Smooth muscle cell (in vitro differentiated cells): ENCODE measurements at regions not wholly inside any gene's neighbourhood (a gene's known extent, or its start where the extent isn't known, plus 50 kb on each side); places are given as distances from the start of the nearest gene placed in this dataset.

Source experiments
- DNase-seq: peaks from one replicate; lab custom pipeline; 2025; ENCODE audit not compliant: unreplicated experiment; lab: John Stamatoyannopoulos, UW
- H2AFZ ChIP-seq: fragments of 200-600 bp; sonication (generic); 2 replicates; pipeline ENCODE4 v1.6.0; 2016; ENCODE audit warnings: antibody characterized with exemption, low read depth, mild to moderate bottlenecking
- H3F3A ChIP-seq: fragments of 200-600 bp; sonication (generic); 2 replicates; pipeline ENCODE4 v1.6.0; 2017; ENCODE audit warnings: antibody characterized with exemption, low read depth
- H3K27ac ChIP-seq: fragments of 200-600 bp; sonication (generic); 2 replicates; pipeline ENCODE4 v1.5.1; 2016; ENCODE audit warnings: low read depth, mild to moderate bottlenecking
- H3K27me3 ChIP-seq: fragments of 200-600 bp; sonication (generic); 2 replicates; pipeline ENCODE4 v1.6.1; 2016; ENCODE audit warnings: low read depth, mild to moderate bottlenecking
- H3K36me3 ChIP-seq: fragments of 200-600 bp; sonication (generic); 2 replicates; pipeline ENCODE4 v1.5.1; 2016; ENCODE audit warnings: low read depth
- H3K4me1 ChIP-seq: fragments of 200-600 bp; sonication (generic); 2 replicates; pipeline ENCODE4 v1.5.1; 2016; ENCODE audit warnings: low read depth
- H3K4me2 ChIP-seq: fragments of 200-600 bp; sonication (generic); 2 replicates; pipeline ENCODE4 v1.6.0; 2016; ENCODE audit warnings: mild to moderate bottlenecking
- H3K4me3 ChIP-seq: fragments of 200-600 bp; sonication (generic); 2 replicates; pipeline ENCODE4 v1.5.1; 2016; ENCODE audit warnings: mild to moderate bottlenecking
- H3K79me2 ChIP-seq: fragments of 200-600 bp; sonication (generic); 2 replicates; pipeline ENCODE4 v1.6.0; 2016; ENCODE audit warnings: low read depth, mild to moderate bottlenecking
- H3K9ac ChIP-seq: fragments of 200-600 bp; sonication (generic); 2 replicates; pipeline ENCODE4 v1.6.0; 2016; ENCODE audit warnings: low read depth
- H3K9me3 ChIP-seq: fragments of 200-600 bp; sonication (generic); replicated peaks from 2 replicates; pipeline ENCODE4 v1.5.1; 2016; ENCODE audit warnings: low read depth
- H4K20me1 ChIP-seq: fragments of 200-600 bp; sonication (generic); 2 replicates; pipeline ENCODE4 v1.6.0; 2016; ENCODE audit warnings: low read depth
- CTCF ChIP-seq: fragments of 200-600 bp; sonication (generic); IDR thresholded peaks from 2 replicates; pipeline ENCODE4 v1.5.1; 2017; ENCODE audit warnings: borderline replicate concordance, mild to moderate bottlenecking, antibody characterized with exemption; ENCODE audit not compliant: insufficient read depth, poor library complexity, severe bottlenecking
- WGBS: methylation state at CpG from one replicate; pipeline ENCODE4 v1.1.7; 2016; ENCODE audit warnings: low lambda C conversion rate; 5-methylcytosine and 5-hydroxymethylcytosine counted together

GRCh38 chr20:43809206-43809819 is 82.5 kb upstream of the GTSF1L start:
- H3K9ac ChIP-seq = no peak overlapping the region
- no peaks in the 10 kb centered on the region for H3F3A ChIP-seq
- no peak overlapping the region for H3K4me2 ChIP-seq
- H3K27me3 ChIP-seq = no peaks in the 10 kb centered on the region
- no peaks in the 10 kb centered on the region for H3K36me3 ChIP-seq
- no peaks in the 10 kb centered on the region for H3K79me2 ChIP-seq
- no peak for DNase-seq
- H3K4me3 ChIP-seq = no peak overlapping the region
- no peak overlapping the region for H3K27ac ChIP-seq
- H3K4me1 ChIP-seq = no peaks in the 10 kb centered on the region
- no peaks in the 10 kb centered on the region for H4K20me1 ChIP-seq
- TF ChIP-seq CTCF = no peak
- 76% methylated on average over 4 of the region's 4 CpGs for WGBS
- H2AFZ ChIP-seq = no peak overlapping the region
- peaks cover 15% of the 10 kb centered on the region for H3K9me3 ChIP-seq

GRCh38 chr20:43804781-43805180 is 78.0 kb upstream of the GTSF1L start:
- H3K4me3 ChIP-seq = no peak overlapping the region
- H3K27ac ChIP-seq = no peak overlapping the region
- no peaks in the 10 kb centered on the region for H3K36me3 ChIP-seq
- TF ChIP-seq CTCF = no peak
- H3K79me2 ChIP-seq = no peaks in the 10 kb centered on the region
- WGBS = 69% methylated on average over 5 of the region's 5 CpGs
- no peaks in the 10 kb centered on the region for H3F3A ChIP-seq
- peaks cover 15% of the 10 kb centered on the region for H3K9me3 ChIP-seq
- H4K20me1 ChIP-seq = no peaks in the 10 kb centered on the region
- H3K4me2 ChIP-seq = no peak overlapping the region
- no peak overlapping the region for H3K9ac ChIP-seq
- DNase-seq = no peak
- no peak overlapping the region for H2AFZ ChIP-seq
- no peaks in the 10 kb centered on the region for H3K4me1 ChIP-seq
- H3K27me3 ChIP-seq = no peaks in the 10 kb centered on the region

GRCh38 chr20:43803276-43803675 is 76.5 kb upstream of the GTSF1L start:
- Histone ChIP-seq H3K4me1 (no peaks in the 10 kb centered on the region), H3K27ac (no peak overlapping the region), H3K9ac (no peak overlapping the region), H3K9me3 (peaks cover 7% of the 10 kb centered on the region), H3K4me3 (no peak overlapping the region), H3K79me2 (no peaks in the 10 kb centered on the region), H3K27me3 (no peaks in the 10 kb centered on the region), H2AFZ (no peak overlapping the region), H3F3A (no peaks in the 10 kb centered on the region), H3K36me3 (no peaks in the 10 kb centered on the region), H3K4me2 (no peak overlapping the region), H4K20me1 (no peaks in the 10 kb centered on the region)
- TF ChIP-seq CTCF = no peak
- no peak for DNase-seq

- no peaks in the 10 kb centered on the region for H4K20me1 ChIP-seq
- no peak overlapping the region for H3K4me2 ChIP-seq
- peaks cover 7% of the 10 kb centered on the region for H3K9me3 ChIP-seq
- no peaks in the 10 kb centered on the region for H3K36me3 ChIP-seq
- H3K4me1 ChIP-seq = no peaks in the 10 kb centered on the region
- H3K79me2 ChIP-seq = no peaks in the 10 kb centered on the region
- H3K27me3 ChIP-seq = no peaks in the 10 kb centered on the region
- no peaks in the 10 kb centered on the region for H3F3A ChIP-seq
- 78% methylated on average over 6 of the region's 6 CpGs for WGBS
- no peak overlapping the region for H2AFZ ChIP-seq
- no peak for TF ChIP-seq CTCF
- no peak overlapping the region for H3K9ac ChIP-seq
- no peak for DNase-seq
- no peak overlapping the region for H3K4me3 ChIP-seq
- no peak overlapping the region for H3K27ac ChIP-seq
Observed at GRCh38 chr20:43800186-43800585, 73.4 kb upstream of the GTSF1L start.
